CD14-positive monocyte (primary cell): ENCODE measurements at regions not wholly inside any gene's neighbourhood (a gene's known extent, or its start where the extent isn't known, plus 50 kb on each side); places are given as distances from the start of the nearest gene placed in this dataset.

Source experiments
- DNase-seq, 3 donors: peaks; one replicate each; pipeline ENCODE4 v3.0.0-alpha.2; 2011 to 2022
- H2AFZ ChIP-seq: 2 replicates; pipeline ENCODE4 v1.6.0; 2012; ENCODE audit warnings: mild to moderate bottlenecking, low read depth, low read length, inconsistent platforms; ENCODE audit not compliant: insufficient read depth, poor library complexity, severe bottlenecking
- H3K27ac ChIP-seq, 2 donors: 1 replicate in 1 of 2; 2 replicates in 1 of 2; pipeline ENCODE4 v1.5.1; 2012 to 2013; ENCODE audit warnings: low read length in 2 of 2, control low read depth in 1 of 2, inconsistent platforms in 1 of 2, low read depth in 1 of 2, mild to moderate bottlenecking in 1 of 2
- H3K27me3 ChIP-seq, 2 donors: one replicate each; pipeline versions ENCODE4 v1.6.0 to v1.6.1; 2011 to 2013; ENCODE audit warnings: low read length in 2 of 2; ENCODE audit not compliant: control insufficient read depth in 2 of 2, insufficient read depth in 2 of 2
- H3K36me3 ChIP-seq, 2 donors: replicated peaks in 1 of 2; 1 replicate in 1 of 2; 2 replicates in 1 of 2; pipeline versions ENCODE4 v1.5.1 to v1.6.1; 2012 to 2013; ENCODE audit warnings: low read length in 2 of 2, control low read depth in 1 of 2, inconsistent platforms in 1 of 2, mild to moderate bottlenecking in 1 of 2; ENCODE audit not compliant: insufficient read depth in 2 of 2, control insufficient read depth in 1 of 2
- H3K4me1 ChIP-seq, 2 donors: 1 replicate in 1 of 2; 2 replicates in 1 of 2; pipeline versions ENCODE4 v1.5.1 to v1.6.1; 2012 to 2013; ENCODE audit warnings: low read length in 2 of 2, control low read depth in 1 of 2, inconsistent platforms in 1 of 2, mild to moderate bottlenecking in 1 of 2, moderate library complexity in 1 of 2; ENCODE audit not compliant: insufficient read depth in 2 of 2, control insufficient read depth in 1 of 2
- H3K4me2 ChIP-seq: replicated peaks from 2 replicates; pipeline ENCODE3; 2012; ENCODE audit warnings: low read length, moderate library complexity, mild to moderate bottlenecking; ENCODE audit not compliant: poor library complexity, severe bottlenecking; ENCODE audit errors: extremely low read depth
- H3K4me3 ChIP-seq, 3 experiments: fragments of 200-600 bp in 1 of 3; sonication (generic) in 1 of 3; replicated peaks in 1 of 3; 1 replicate in 2 of 3; 2 replicates in 1 of 3; pipeline ENCODE4 v1.5.1; 2011 to 2013; ENCODE audit warnings: low read length in 3 of 3, mild to moderate bottlenecking in 3 of 3, control low read depth in 2 of 3, low read depth in 2 of 3, inconsistent platforms in 1 of 3, moderate library complexity in 1 of 3
- H3K79me2 ChIP-seq: 2 replicates; pipeline ENCODE4 v1.6.0; 2012; ENCODE audit warnings: mild to moderate bottlenecking, control low read depth, inconsistent platforms, low read length, moderate library complexity; ENCODE audit not compliant: insufficient read depth
- H3K9ac ChIP-seq: 2 replicates; pipeline ENCODE4 v1.6.0; 2017; ENCODE audit warnings: low read length, mild to moderate bottlenecking; ENCODE audit not compliant: insufficient read depth, poor library complexity, severe bottlenecking
- H3K9me3 ChIP-seq, 2 donors: replicated peaks in 1 of 2; 1 replicate in 1 of 2; 2 replicates in 1 of 2; pipeline versions ENCODE4 v1.5.1 to v1.6.1; 2012 to 2013; ENCODE audit warnings: low read length in 2 of 2, control low read depth in 1 of 2; ENCODE audit not compliant: control insufficient read depth in 1 of 2, insufficient read depth in 1 of 2
- H4K20me1 ChIP-seq: 2 replicates; pipeline ENCODE4 v1.6.0; 2012; ENCODE audit warnings: mild to moderate bottlenecking, low read length, control low read depth, moderate library complexity; ENCODE audit not compliant: insufficient read depth
- H3K27ac Mint-ChIP-seq, 7 donors: one replicate each; pipeline ENCODE4 v1.8.0; 2020; ENCODE audit warnings: mild to moderate bottlenecking in 7 of 7, mixed read lengths in 7 of 7, moderate library complexity in 6 of 7, inconsistent platforms in 2 of 7
- H3K27me3 Mint-ChIP-seq, 3 donors: one replicate each; pipeline ENCODE4 v1.8.0; 2021 to 2022; ENCODE audit warnings: low read depth in 3 of 3, mild to moderate bottlenecking in 3 of 3, mixed read lengths in 3 of 3, moderate library complexity in 3 of 3, inconsistent platforms in 1 of 3
- H3K36me3 Mint-ChIP-seq, 2 donors: one replicate each; pipeline ENCODE4 v1.8.0; 2020; ENCODE audit warnings: mixed read lengths in 2 of 2, inconsistent platforms in 1 of 2, mild to moderate bottlenecking in 1 of 2
- H3K4me1 Mint-ChIP-seq: one replicate; pipeline ENCODE4 v1.8.0; 2020; ENCODE audit warnings: mild to moderate bottlenecking, mixed read lengths
- H3K4me3 Mint-ChIP-seq, 2 donors: one replicate each; pipeline ENCODE4 v1.8.0; 2020; ENCODE audit warnings: mild to moderate bottlenecking in 2 of 2, mixed read lengths in 2 of 2, moderate library complexity in 1 of 2
- H3K9me3 Mint-ChIP-seq, 7 donors: one replicate each; pipeline ENCODE4 v1.8.0; 2020 to 2022; ENCODE audit warnings: mixed read lengths in 7 of 7, mild to moderate bottlenecking in 6 of 7, moderate library complexity in 6 of 7, inconsistent platforms in 2 of 7
- CTCF ChIP-seq: fragments of 200-600 bp; IDR thresholded peaks from one replicate; pipeline ENCODE4 v1.8.0; 2022; ENCODE audit warnings: antibody characterized with exemption, mild to moderate bottlenecking
- WGBS: methylation state at CpG from one replicate; pipeline ENCODE4 v1.1.5; 2013; ENCODE audit warnings: missing lambda C conversion rate; ENCODE audit not compliant: insufficient coverage; 5-methylcytosine and 5-hydroxymethylcytosine counted together
- intact Hi-C, 2 donors: fragments of 100-400 bp; cut with micrococcal nuclease; formaldehyde crosslinking; loops; one replicate each; pipeline versions ENCODE4 v1.15.0 to v1.15.1; 2023

- Histone ChIP-seq H3K27ac (no peak overlapping the region), H3K9ac (no peak overlapping the region), H2AFZ (no peak overlapping the region), H3K27me3 (no peaks in the 10 kb centered on the region), H3K4me2 (no peak overlapping the region), H3K36me3 (no peaks in the 10 kb centered on the region), H3K79me2 (no peaks in the 10 kb centered on the region), H3K4me3 (no peak overlapping the region), H4K20me1 (no peaks in the 10 kb centered on the region), H3K9me3 (no peaks in the 10 kb centered on the region), H3K4me1 (no peaks in the 10 kb centered on the region)
- H3K27me3 Mint-ChIP-seq = peaks cover 1 to 3% (median 1%) of the 10 kb centered on the region in 3 donors
- no peak overlapping the region for H3K27ac Mint-ChIP-seq
- no peak overlapping the region for H3K4me3 Mint-ChIP-seq
- H3K9me3 Mint-ChIP-seq = peaks cover 0 to 3% (median 0%) of the 10 kb centered on the region in 7 donors
- no peak for TF ChIP-seq CTCF
- intact Hi-C loops = no loop called here
- H3K36me3 Mint-ChIP-seq = no peaks in the 10 kb centered on the region
- H3K4me1 Mint-ChIP-seq = no peaks in the 10 kb centered on the region
- 95% methylated on average over 4 of the region's 4 CpGs for WGBS
- DNase-seq = no peak
These were observed 133.7 kb upstream of the MB21D2 start for GRCh38 chr3:193051314-193051713.

GRCh38 chr3:193052354-193053045 is 134.8 kb upstream of the MB21D2 start:
- no peak overlapping the region for H3K4me3 ChIP-seq
- no peaks in the 10 kb centered on the region for H3K4me1 ChIP-seq
- no peak overlapping the region for H3K4me2 ChIP-seq
- H4K20me1 ChIP-seq = no peaks in the 10 kb centered on the region
- H3K27me3 ChIP-seq = no peaks in the 10 kb centered on the region
- no peak overlapping the region for H3K9ac ChIP-seq
- no peak for TF ChIP-seq CTCF
- peaks cover 1% of the 10 kb centered on the region in 3 donors for H3K27me3 Mint-ChIP-seq
- H3K4me3 Mint-ChIP-seq = no peak overlapping the region
- H3K9me3 ChIP-seq = no peaks in the 10 kb centered on the region
- no peak for DNase-seq
- H3K9me3 Mint-ChIP-seq = peaks cover 0 to 3% (median 0%) of the 10 kb centered on the region in 7 donors
- 86% methylated on average over 1 of the region's 8 CpGs for WGBS
- H3K27ac ChIP-seq = no peak overlapping the region
- no peaks in the 10 kb centered on the region for H3K4me1 Mint-ChIP-seq
- intact Hi-C loops = no loop called here
- H3K36me3 Mint-ChIP-seq = no peaks in the 10 kb centered on the region
- no peaks in the 10 kb centered on the region for H3K36me3 ChIP-seq
- H2AFZ ChIP-seq = no peak overlapping the region
- H3K27ac Mint-ChIP-seq = no peak overlapping the region
- no peaks in the 10 kb centered on the region for H3K79me2 ChIP-seq
